ENCODE measurements at regions not wholly inside any gene's neighbourhood (a gene's known extent, or its start where the extent isn't known, plus 50 kb on each side); places are given as distances from the start of the nearest gene placed in this dataset.

- TF ChIP-seq GLIS2 (tag by site-specific recombination; IDR thresholded peaks at IDR 0.05) (no peak), ZNF776 (tag by site-specific recombination; IDR thresholded peaks at IDR 0.05; ENCODE audit: borderline replicate concordance) (no peak)
Observed at GRCh38 chr2:13156916-13157315, 440.2 kb downstream of the TRIB2 start (continued).

- ChIA-PET CTCF (interaction anchor here (0.7 kb wide), 1 partner anchor 1015 kb away, joined by 3 read pairs; no protein-coding TSS in a partner anchor), POLR2A (no interaction called here)
- no peak overlapping the region for H3K27ac ChIP-seq (ENCODE audit: extremely low read depth, low read depth, low read length)
- no peaks in the 10 kb centered on the region for H3K36me3 ChIP-seq (ENCODE audit: control insufficient read depth in 2 of 2, insufficient read depth in 1 of 2, low read length in 2 of 2)
- H3K4me3 ChIP-seq (ENCODE audit: low read depth, low read length): no peak overlapping the region
- TF ChIP-seq ZNF677 (tag by site-specific recombination; IDR thresholded peaks at IDR 0.05): no peak
- TF ChIP-seq ZNF514 (tag by site-specific recombination; IDR thresholded peaks at IDR 0.05): no peak
- no peak for TF ChIP-seq ZNF623 (tag by site-specific recombination; IDR thresholded peaks at IDR 0.05)
- TF ChIP-seq ZNF791 (tag by site-specific recombination; IDR thresholded peaks at IDR 0.05): no peak
- no peak for TF ChIP-seq ZNF112 (tag by site-specific recombination; IDR thresholded peaks at IDR 0.05)
- TF ChIP-seq ZBTB1 (tag by site-specific recombination; IDR thresholded peaks at IDR 0.05): no peak
- H3K4me1 ChIP-seq (ENCODE audit: control insufficient read depth, insufficient read depth, low read length): no peaks in the 10 kb centered on the region
- H3K9me3 ChIP-seq (ENCODE audit: control insufficient read depth, insufficient read depth, low read depth, low read length): no peaks in the 10 kb centered on the region
Observed at GRCh38 chr2:13158466-13158865, 441.7 kb downstream of the TRIB2 start.

GRCh38 chr2:13180729-13181128 lies 464.0 kb downstream of the TRIB2 start:
- Histone ChIP-seq H3K36me3 (ENCODE audit: control insufficient read depth in 2 of 2, insufficient read depth in 1 of 2, low read length in 2 of 2) (no peaks in the 10 kb centered on the region), H3K27ac (ENCODE audit: extremely low read depth, low read depth, low read length) (no peak overlapping the region), H3K4me1 (ENCODE audit: control insufficient read depth, insufficient read depth, low read length) (no peaks in the 10 kb centered on the region), H3K9me3 (ENCODE audit: control insufficient read depth, insufficient read depth, low read depth, low read length) (no peaks in the 10 kb centered on the region), H3K4me3 (ENCODE audit: low read depth, low read length) (no peak overlapping the region)
- TF ChIP-seq GFI1B (tag by site-specific recombination; IDR thresholded peaks at IDR 0.05): no peak
- TF ChIP-seq ZNF654 (tag by site-specific recombination; IDR thresholded peaks at IDR 0.05; ENCODE audit: low read depth): no peak
- no peak for TF ChIP-seq ZNF274 (IDR thresholded peaks at IDR 0.05; ENCODE audit: low read length)
- TF ChIP-seq ZNF274 (tag by site-specific recombination; IDR thresholded peaks at IDR 0.05; ENCODE audit: borderline replicate concordance): no peak
- no peak for TF ChIP-seq ZNF571 (tag by site-specific recombination; IDR thresholded peaks at IDR 0.05)
- no peak for TF ChIP-seq ZNF362 (tag by site-specific recombination; IDR thresholded peaks at IDR 0.05)
- no peak for TF ChIP-seq ZNF350 (tag by site-specific recombination; IDR thresholded peaks at IDR 0.05)
- no peak for TF ChIP-seq PATZ1 (tag by site-specific recombination; IDR thresholded peaks at IDR 0.05)
- no peak for TF ChIP-seq ZNF629 (tag by site-specific recombination; IDR thresholded peaks at IDR 0.05)
- no peak for TF ChIP-seq KLF10 (tag by site-specific recombination; IDR thresholded peaks at IDR 0.05)
- no peak for TF ChIP-seq IKZF3 (tag by site-specific recombination; IDR thresholded peaks at IDR 0.05)
- ChIA-PET CTCF (no interaction called here), POLR2A (no interaction called here)

GRCh38 chr2:13193075-13193474 lies 476.3 kb downstream of the TRIB2 start:
- H3K9me3 ChIP-seq (ENCODE audit: control insufficient read depth, insufficient read depth, low read depth, low read length): no peaks in the 10 kb centered on the region
- CTCF ChIA-PET: interaction anchor here (0.5 to 1.3 kb wide), 6 partner anchors 16 to 1519 kb away, joined by 3 to 4 read pairs (median 3); no protein-coding TSS in a partner anchor
- POLR2A ChIA-PET: no interaction called here
- no peaks in the 10 kb centered on the region for H3K4me1 ChIP-seq (ENCODE audit: control insufficient read depth, insufficient read depth, low read length)
- H3K4me3 ChIP-seq (ENCODE audit: low read depth, low read length): no peak overlapping the region
- H3K36me3 ChIP-seq (ENCODE audit: control insufficient read depth in 2 of 2, insufficient read depth in 1 of 2, low read length in 2 of 2): no peaks in the 10 kb centered on the region
- no peak overlapping the region for H3K27ac ChIP-seq (ENCODE audit: extremely low read depth, low read depth, low read length)
- TF ChIP-seq ELK4 (IDR thresholded peaks at IDR 0.05; ENCODE audit: borderline replicate concordance, low read depth, low read length): no peak
- TF ChIP-seq ZSCAN23 (tag by site-specific recombination; IDR thresholded peaks at IDR 0.05): no peak
- no peak for TF ChIP-seq ZNF292 (tag by site-specific recombination; IDR thresholded peaks at IDR 0.05; ENCODE audit: borderline replicate concordance, low read depth)
- TF ChIP-seq ZNF785 (tag by site-specific recombination; IDR thresholded peaks at IDR 0.05): no peak
- no peak for TF ChIP-seq ZNF398 (tag by site-specific recombination; IDR thresholded peaks at IDR 0.05)
- TF ChIP-seq ATF2 (tag by site-specific recombination; IDR thresholded peaks at IDR 0.05; ENCODE audit: low read depth): no peak
